ENCODE measurements at regions not wholly inside any gene's neighbourhood (a gene's known extent, or its start where the extent isn't known, plus 50 kb on each side); places are given as distances from the start of the nearest gene placed in this dataset.
"Not testable (repeated sequence)": the region's sequence is repeated elsewhere in the genome, so short reads cannot be mapped to it uniquely, and the experiment has no call there.

DNA sequence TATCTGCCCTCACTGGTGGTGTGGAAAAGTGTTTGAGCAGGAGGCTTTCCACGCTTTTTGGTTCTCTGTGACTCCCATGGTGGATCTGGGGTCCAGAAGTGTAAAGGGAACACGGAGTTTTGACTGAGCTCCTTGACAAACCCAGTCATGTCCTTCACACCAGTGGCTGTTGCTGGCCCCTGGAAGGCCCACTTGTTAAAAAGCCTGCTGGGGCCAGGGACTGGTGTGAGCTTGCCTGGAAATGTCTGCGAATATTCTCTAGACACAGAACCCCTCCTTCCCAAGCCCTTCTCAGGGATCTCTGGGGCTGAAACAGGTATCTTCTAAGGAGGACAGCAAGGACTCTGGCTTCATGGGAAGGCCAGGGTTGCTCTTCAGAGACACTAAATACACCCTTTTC lies 343.0 kb downstream of the TCERG1L start:
- DNase-seq (ENCODE audit: low read depth in 2 of 2): no peak

DNA sequence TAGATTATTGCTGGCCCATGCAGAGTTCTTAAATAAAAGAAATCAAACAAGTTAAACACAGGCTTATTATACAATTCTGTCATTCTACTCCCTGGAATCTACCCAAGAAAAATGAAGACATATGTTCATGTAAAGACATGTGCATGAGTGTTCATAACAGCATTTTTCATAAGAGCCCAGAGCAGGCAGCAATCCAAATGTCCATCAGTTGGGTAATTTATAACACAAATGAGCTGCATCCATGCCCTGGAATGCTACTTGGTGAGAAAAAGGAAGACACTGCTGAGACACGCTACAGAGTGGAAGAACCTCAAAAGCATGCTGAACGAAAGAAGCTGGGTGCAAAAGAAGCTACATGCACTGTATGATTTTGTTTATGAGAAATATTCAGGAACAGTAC lies 342.6 kb downstream of the TCERG1L start:
- DNase-seq (ENCODE audit: low read depth in 2 of 2): no peak

DNA sequence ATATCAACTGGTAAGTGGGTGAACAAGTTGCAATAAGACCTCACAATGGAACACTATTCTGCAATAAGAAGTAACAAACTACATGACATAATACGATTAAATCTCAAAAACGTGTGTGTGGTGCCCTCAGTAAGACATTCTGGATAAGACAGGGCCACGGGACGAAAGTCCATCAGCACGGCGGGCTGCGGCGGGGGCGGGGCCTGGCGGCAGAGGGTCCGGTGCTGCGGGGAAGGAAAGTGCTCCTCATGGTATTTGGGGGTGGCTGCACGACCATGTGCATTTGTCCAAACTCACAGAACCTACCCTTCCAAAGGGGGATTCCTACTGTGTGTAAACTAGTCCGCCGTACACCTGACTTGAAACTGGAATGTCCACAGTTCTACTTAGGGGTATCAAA lies 341.8 kb downstream of the TCERG1L start:
- DNase-seq (ENCODE audit: low read depth in 2 of 2): no peak

DNA sequence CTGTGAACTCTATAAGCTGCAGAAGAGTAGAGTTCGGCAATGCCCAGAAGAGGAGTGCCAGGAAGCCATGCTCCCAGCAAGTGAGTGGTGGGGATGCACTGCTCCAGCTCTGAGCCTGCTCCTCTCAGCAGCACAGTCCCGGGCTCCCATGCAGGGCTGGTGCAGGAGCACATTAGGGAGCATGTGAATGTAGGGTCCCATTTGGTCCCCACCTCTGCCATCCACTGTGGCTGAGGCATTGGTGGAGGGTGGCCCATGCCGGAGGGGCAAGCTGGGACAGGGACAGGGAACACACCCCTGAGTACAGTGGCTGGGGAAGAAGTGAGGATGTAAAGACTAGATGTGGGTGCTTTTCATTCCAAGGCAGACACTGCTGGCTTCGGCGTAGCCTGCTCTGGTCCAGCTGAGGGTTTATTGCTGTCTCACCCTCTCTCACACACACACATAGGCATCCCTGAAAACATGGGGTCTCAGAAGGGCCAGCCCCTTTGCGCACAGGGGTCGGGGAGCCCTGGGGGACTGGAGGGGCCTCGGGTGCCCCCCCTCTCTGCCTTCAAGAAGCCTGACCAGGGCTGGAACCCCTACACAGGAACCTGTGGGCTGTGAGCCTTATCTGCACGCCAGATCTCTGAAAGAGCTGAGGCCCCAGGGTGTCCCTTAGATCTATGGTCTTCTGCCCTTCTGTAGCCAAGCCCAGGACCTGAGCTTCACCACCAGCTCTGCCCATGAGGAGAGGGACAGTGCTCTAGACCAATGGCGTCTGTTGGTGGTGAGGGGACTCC lies 341.0 kb downstream of the TCERG1L start:
- no peak for DNase-seq (ENCODE audit: low read depth in 2 of 2)

DNA sequence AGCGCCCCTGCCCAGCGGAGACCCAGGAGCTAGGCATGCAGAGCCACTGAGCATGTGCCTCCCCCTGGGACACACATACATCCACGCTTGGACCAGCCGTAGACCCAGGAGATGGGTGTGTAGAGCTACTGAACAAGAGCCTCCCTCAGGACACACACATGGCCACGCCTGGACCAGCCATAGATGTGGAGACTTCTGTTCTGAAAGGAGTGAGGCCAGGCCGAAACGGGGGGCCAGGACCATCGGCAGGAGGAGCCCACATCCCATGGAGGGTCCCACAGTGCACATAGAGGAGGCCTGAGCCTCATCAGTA lies 340.4 kb downstream of the TCERG1L start:
- DNase-seq (ENCODE audit: low read depth in 2 of 2): no peak

DNA sequence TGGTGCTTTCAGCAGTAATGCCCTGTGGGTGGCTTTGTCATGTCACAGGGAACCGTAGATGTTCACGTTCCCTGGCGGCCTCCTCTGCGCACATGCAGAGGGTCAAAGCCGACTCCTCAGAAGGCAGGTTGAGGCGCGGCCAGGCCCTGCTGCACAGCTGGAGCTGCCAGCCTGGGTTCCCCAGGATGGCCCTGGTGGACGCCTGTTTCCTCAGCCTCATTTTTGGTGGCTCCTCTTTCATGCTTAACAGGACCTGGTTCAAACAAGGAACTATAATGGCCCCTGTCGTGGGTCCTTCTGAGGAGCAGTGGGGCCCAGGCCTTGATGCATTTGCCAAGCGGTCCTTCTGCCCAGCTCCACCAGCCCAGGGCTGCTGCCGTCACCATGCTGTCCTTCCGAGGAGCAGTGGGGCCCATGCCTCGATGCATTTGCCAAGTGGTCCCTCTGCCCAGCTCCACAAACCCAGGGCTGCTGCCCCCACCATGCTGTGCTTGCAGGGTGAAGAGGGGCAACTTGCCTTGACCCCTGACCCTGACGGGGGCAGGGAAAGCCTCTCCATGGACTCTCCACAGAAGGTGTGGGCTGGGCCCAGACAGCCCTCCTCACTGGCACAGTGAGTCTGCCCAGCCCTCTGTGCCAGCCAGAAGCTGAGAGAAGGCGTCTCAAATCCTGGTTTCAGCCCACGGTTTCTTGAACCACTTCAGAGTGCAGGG lies 338.2 kb downstream of the TCERG1L start:
- no peak for DNase-seq (ENCODE audit: low read depth in 2 of 2)

DNA sequence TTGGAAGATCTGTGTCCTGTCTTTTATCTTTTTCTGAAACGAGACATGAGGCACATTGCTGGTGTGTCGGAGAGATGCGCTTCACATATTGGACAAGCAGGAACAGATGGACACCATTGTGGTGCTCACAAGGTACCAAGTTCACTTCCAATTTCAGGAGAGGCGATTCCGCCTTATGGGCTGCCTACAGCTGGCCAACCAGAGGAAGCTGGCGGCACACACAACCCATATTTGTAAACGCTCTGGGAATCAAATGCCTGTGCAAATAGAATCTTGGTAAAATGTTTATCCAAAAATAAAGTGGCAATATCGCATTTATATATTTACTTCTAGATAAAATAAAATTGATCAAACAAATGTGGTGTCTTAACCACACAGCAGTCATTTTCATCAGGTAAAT lies 337.4 kb downstream of the TCERG1L start:
- DNase-seq (ENCODE audit: low read depth in 2 of 2): no peak

DNA sequence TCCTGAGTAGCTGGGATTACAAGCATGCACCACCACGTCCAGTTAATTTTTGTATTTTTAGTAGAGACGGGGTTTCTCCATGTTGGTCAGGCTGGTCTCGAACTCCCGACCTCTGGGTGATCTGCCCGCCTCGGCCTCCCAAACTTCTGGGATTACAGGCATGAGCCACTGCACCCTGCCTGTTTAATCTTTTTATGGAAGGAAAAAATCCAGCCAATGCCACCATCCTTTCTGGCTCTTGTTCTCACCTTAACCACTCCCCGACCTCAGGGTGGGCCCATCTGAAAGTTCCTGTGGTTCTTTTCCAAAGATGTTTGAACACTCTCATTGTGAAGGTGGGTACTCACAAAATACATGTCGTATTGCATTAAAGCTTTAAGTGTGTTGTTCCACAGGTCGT lies 336.2 kb downstream of the TCERG1L start:
- DNase-seq (ENCODE audit: low read depth in 2 of 2): not testable (repeated sequence)

DNA sequence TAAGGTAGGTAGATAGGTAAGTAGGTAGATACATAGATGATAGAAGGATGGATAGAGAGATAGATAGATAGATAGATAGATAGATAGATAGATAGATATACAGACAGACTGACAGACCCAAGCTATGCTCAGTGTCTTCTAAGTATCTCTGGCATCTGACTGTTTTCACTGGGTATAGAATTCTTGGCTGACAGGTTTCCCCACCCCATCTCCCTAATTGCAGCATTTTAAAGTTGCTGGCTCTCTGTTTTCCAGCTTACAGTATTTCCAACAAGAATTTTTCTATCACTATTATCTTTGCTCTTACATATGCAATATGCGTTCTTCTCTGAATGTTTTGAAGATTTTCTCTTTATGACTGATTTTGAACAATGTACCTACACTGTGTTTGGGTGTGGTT lies 328.7 kb downstream of the TCERG1L start:
- no peak for DNase-seq (ENCODE audit: low read depth in 2 of 2)

DNA sequence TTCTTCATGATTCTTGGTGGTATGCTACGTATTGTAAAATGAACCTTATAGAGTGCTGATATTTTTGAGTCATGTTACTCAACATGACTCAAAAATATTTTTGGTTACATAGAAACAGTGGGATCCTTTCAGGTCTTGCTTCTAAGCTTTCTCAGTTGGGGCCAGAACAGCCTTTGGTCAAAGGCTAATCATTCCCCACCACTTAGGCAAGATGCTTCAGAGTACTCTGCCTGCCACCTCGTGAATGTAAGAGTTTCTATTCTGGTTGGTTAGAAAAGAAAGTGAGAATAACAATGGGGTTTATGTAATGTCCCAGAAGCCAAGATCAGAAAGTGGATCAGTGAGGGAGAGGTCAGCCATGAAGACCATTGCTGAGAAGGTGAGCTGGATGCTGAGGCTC lies 327.8 kb downstream of the TCERG1L start:
- no peak for DNase-seq (ENCODE audit: low read depth in 2 of 2)

DNA sequence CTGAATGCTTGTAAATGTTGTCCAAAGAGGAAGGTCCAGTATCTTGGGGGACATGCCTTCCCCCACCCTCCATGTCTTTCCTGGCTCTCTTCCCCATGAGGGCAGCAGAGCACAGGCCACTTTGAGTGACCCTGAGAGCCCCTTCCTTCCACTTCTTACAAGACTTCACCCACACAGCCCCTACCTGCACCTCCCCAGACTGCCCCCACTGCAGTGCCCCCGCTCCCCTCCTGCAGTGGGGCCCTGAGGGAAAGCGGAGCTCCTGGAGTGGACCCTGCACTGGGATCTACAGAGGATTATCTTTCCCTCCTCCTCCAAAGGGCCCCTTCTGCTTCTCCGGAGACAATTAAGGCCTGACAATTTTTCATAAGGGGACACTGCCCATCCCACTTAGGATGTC lies 326.8 kb downstream of the TCERG1L start:
- no peak for DNase-seq (ENCODE audit: low read depth in 2 of 2)

DNA sequence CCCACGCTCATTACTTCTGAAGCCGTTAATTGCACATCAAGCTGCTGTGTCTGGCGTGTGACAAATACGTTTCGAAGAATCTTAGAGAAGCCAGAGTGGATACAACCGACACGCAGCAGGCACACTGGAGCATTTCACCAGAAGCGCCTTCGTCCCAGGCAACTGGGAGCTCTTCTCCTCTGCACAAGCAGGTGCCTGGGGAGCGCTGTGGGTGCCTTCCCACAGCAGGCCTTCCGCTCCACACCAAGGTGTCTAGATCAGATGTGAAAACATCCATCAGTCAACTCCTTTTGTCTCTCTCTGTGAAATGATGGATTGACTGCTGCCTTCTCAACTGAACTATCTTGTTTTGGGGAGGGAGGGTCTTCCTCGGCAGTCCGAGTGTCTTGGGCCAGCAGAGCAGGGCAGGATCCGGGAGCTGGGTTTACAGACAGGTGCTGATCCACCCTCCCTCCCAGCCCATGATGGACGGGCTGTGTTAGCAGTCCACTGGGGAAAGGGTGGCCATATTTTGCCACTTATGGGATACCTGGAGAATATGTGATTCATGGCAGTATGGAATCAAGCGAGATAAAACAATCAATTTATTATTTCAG lies 326.3 kb downstream of the TCERG1L start:
- DNase-seq (ENCODE audit: low read depth in 2 of 2): no peak

DNA sequence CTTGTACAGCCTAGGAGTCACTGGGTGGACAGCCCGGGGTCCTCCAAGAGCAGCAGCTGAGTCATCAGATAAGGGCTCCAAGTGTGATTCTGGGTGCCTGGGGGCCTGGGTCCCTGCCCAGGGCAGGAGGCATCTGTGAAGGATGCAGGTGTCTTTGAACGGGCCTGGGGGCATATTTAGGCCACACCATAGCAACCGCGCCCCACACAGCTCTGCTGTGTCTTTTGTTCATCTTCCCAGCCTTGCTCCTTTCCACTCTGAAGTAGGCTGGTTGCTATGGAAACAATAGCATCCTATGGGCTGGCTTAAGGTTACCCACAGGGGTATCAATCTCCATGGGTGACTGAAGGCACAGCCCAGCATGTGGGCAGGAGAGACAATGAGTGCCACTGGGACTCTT lies 324.7 kb downstream of the TCERG1L start:
- no peak for DNase-seq (ENCODE audit: low read depth in 2 of 2)

DNA sequence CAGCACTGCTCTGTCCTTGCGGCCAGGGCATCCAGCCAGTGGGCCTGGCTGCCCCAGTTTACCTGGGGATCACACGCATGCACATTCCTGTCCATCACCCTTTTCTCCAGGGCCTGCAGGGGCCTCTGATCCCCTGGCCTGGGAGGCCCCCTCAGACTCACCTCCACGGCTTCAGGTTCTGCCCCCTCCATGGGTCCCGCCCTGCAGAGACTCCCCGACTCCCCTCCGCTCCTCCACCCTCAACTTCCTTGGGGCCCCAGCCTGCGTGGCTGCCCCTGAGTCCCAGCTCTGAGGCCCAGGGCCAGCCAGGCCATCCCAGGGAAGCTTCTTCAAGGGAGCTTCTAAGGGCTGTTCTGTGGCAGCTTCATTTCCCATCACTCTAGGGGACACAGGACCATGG lies 324.1 kb downstream of the TCERG1L start:
- DNase-seq (ENCODE audit: low read depth in 2 of 2): no peak

DNA sequence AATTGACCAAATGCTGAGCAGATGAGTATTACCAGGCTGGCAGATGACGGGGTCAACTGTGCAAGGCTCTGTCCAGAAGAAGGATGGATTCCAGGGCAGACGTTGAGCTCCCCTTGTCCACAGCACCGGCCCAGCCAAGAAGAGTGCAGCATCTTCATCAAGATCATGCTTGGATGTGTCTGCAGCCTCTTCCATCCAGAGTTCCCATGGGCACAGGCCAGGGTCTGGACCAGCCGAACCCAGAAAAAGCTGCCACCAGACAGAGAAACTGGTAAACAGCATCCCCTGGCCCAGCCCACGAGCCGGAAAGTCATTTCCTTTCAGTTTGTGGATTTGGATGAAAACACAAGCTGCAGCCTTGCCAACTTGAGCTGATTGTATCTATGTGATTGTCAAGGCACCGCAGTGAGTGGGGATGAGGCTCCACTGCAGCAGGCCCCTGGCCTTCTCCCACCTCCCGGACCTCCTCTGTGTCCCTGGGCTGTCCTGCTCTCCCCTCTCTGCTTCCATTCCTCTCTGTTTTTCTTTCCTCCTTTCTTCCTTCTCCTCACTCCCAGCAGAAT lies 321.8 kb downstream of the TCERG1L start:
- DNase-seq (ENCODE audit: low read depth in 2 of 2): no peak

DNA sequence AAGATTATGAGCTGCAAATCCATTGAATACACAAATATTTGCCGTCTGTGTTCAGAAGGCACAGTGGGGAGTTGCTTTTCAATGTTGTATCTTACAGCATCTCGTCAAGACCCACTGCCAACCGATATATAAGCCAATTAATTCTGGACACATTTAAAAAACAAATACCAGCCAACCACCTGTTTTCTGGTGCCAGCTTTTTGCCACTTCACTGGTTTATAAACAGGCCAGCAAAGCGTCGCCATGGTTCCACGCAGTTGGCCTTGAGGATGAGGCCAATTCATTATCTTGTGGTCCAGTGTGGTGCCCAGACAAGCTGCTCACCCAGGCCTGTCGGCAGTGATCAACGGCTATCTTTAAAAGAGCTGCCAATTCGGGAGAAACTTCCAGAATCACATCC lies 321.0 kb downstream of the TCERG1L start:
- DNase-seq (ENCODE audit: low read depth in 2 of 2): no peak

DNA sequence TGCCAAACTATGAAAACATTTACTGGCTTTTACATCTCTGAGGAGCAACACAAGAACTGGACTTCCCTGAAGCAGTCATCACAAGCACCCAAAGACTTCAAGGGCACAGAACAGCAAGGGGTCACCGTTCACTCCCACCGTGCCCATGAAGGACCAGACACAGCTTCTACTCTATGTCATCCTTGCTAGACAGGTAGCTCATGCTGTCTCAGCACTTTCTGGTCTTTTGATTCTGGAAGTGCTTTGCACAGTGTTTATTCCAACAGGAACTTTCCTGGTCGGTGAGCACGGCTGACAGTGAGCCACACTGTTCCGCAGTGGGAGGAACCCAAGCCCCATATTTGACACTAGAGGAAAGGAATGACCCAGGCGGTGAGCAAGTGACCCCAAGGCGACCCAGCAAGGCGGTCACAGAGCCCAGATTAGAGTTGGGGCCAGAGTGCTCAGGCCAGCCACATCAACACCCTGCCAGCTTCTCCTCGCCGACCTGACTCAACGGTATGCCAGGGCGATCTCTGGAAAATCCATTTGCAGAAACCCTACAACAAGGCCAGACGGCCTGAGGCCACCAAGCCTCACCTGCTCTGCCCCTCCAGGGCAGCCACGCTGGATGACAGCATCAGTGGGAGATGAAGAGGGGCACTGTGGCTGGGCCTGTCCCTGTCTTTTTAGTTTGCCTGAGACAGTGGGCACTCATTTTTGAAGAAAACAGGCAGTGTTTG lies 318.6 kb downstream of the TCERG1L start:
- no peak for DNase-seq (ENCODE audit: low read depth in 2 of 2)

DNA sequence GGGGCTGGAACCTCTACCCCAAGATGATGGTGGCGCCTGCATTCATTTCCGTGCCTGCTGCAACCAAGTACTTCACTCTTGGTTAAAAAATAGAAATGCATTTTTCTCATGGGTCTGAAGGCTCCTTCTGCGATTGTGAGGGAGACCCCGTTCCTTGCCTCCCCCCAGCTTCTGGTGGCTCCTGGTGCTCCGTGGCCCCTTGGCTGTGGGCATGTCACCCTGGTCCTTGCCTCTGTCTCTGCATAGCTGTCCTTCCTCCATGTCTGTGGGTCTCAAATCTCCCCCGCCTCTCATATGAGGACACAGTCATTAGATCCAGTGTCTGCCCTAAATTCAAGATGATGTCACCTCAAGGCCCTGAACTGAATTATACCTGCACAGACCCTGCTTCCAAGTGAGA lies 317.9 kb downstream of the TCERG1L start:
- no peak for DNase-seq (ENCODE audit: low read depth in 2 of 2)

DNA sequence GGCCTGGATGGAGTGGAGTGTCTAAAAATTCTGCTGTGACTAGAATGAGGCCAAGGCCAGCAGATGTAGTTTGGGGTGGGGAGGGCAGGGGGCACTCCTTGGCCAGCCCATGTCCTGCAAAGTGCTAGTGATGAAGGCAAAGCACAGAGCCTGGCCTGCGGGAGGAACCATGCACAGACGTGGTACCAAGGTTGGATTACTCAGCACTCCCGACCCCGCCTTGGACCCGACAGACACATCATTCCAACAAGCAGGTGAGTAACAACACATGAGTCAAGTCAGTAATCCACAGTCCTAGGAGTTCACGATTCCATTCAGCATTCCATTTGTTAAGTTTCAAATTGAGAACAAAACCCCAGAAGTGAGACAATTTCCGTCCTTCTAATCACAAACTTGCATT lies 317.3 kb downstream of the TCERG1L start:
- no peak for DNase-seq (ENCODE audit: low read depth in 2 of 2)

DNA sequence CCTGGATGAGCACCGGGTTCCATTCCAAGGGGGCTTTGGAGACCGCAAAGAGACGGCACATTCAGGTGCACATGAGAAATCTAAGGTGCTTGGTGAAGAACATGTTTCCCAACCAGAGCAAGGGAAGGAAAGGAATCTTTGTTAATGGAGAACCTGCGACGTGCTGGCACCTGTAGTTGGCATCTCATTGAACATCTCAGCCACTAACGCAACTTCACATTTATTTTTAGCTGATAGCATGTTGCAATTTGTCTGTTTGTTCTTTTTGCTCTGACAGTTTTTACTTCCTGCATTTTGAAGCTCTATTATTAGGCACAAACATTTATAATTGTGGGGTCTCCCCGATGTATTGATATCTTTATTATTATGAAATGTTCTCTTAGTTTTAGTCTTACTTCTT lies 316.7 kb downstream of the TCERG1L start:
- no peak for DNase-seq (ENCODE audit: low read depth in 2 of 2)

DNA sequence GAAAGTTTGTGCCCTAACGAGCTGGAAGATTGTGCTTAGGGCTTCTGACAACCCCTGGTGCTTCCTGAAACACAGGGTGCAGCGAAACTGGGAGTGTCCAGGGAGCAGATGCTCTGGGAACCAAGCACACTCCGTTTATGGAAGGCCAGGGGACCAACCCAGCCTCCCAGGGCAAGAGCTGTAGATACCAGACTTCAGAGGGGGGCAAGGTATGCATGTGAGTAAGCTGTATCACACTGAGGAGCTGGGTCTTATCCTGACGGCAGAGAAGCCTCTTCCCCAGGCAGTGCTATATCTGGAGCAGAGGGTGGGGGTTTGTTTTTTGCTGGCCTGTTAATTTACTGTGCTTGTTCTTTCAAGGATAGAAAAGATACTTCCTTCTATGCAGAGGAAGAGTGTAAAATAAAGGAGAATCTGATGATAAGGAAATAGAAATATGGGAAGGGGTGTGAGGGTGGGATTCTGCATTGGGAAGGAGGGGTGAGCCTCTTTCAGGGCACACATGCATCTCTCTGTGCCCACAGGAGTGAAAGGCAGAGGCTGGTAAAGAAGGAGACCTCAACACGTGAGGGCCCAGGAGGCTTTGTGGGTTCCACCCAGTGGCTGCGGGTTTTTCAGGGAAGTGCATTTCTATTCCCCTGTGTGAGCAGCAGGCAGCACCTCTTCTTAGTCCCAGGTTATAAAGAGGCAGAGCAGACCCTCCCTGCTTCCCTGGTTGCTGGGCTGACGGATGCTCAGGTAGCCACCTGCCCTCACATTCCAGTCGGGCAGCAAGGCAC lies 314.1 kb downstream of the TCERG1L start:
- DNase-seq (ENCODE audit: low read depth in 2 of 2): no peak

DNA sequence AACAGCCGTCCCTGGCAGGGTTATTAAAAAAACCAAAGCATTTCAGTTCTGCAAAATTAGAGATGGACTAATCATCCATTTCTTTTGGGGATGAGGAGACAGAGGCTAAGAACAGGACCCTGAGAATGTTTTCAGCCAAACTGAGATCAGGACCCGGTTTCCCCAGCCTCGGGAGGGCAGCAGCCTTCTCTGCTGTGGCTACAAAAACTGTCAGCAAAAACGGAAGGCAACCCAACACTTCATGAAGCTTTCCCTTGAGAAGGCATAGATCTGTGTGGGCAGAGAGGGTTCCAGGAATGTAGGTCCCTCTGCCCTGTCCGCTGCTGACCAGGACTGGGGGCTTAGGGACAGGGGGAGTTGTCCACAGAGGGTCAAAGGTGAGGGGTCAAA lies 313.5 kb downstream of the TCERG1L start:
- DNase-seq (ENCODE audit: low read depth in 2 of 2): no peak

All from fibroblast of skin of left quadriceps (primary cell).